Adrenal gland (tissue), 5 donors: ENCODE measurements at regions not wholly inside any gene's neighbourhood (a gene's known extent, or its start where the extent isn't known, plus 50 kb on each side); places are given as distances from the start of the nearest gene placed in this dataset.

Experiments
- CTCF ChIP-seq, 6 experiments: fragments of 450-650 bp in 4 of 6; fragments of 200-600 bp in 2 of 6; sonication (generic) in 1 of 6; IDR thresholded peaks; 1 replicate in 5 of 6; 2 replicates in 1 of 6; pipeline versions ENCODE4 v1.5.1 to v1.8.0; 2016 to 2021; ENCODE audit warnings: antibody characterized with exemption in 6 of 6, mild to moderate bottlenecking in 2 of 6, moderate library complexity in 1 of 6
- POLR2A ChIP-seq, 2 donors: fragments of 450-650 bp; IDR thresholded peaks; one replicate each; pipeline ENCODE4 v1.6.1; 2017; ENCODE audit warnings: antibody characterized with exemption in 2 of 2, mild to moderate bottlenecking in 2 of 2, moderate library complexity in 1 of 2
- donor health status: DM: no; HTN: no; CAD: no.

- TF ChIP-seq CTCF (IDR thresholded peaks at IDR 0.05) = no peak
- no peak for TF ChIP-seq POLR2A (IDR thresholded peaks at IDR 0.05)
Measured at GRCh38 chr20:17017232-17017631, 209.6 kb upstream of the PCSK2 start.
